ENCODE measurements at regions not wholly inside any gene's neighbourhood (a gene's known extent, or its start where the extent isn't known, plus 50 kb on each side); places are given as distances from the start of the nearest gene placed in this dataset.

- no peak for TF ChIP-seq POLR2A (IDR thresholded peaks at IDR 0.05)
- no peak for TF ChIP-seq POLR2AphosphoS5 (IDR thresholded peaks at IDR 0.05)
- no peak for TF ChIP-seq CTCF (IDR thresholded peaks at IDR 0.05)
Observed at GRCh38 chr4:132071815-132072214, 1077.3 kb upstream of the PCDH10 start.
